HG02678 (cell line): ENCODE measurements at regions not wholly inside any gene's neighbourhood (a gene's known extent, or its start where the extent isn't known, plus 50 kb on each side); places are given as distances from the start of the nearest gene placed in this dataset.
"Not testable (repeated sequence)": the region's sequence is repeated elsewhere in the genome, so short reads cannot be mapped to it uniquely, and the experiment has no call there.

ENCODE experiments used
- ATAC-seq: cut with Tn5 transposase; IDR thresholded peaks from one replicate; pipeline ENCODE4 v1.9.1; 2021; ENCODE audit warnings: mild to moderate bottlenecking, moderate library complexity; ENCODE audit not compliant: unreplicated experiment

DNA sequence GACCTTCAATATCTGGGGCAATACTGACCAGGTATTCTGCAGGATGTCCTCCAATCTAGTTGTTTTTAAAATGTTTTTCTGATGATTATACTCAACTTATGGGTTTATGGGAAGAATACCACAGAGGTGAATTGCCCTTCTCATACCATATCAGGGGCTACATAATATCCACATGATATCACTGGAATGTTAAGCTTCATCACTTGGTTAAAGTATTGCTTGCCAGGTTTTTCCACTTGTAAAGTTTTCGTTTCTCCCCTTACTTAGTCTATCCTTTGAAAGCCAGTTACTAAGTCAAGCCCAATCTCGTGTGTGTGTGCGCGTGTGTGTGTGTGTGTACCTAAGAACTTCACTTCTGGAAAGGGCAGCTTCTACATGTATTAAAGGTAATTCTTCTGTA, 980.9 kb upstream of the FBXO33 start:
- no peak for ATAC-seq

DNA sequence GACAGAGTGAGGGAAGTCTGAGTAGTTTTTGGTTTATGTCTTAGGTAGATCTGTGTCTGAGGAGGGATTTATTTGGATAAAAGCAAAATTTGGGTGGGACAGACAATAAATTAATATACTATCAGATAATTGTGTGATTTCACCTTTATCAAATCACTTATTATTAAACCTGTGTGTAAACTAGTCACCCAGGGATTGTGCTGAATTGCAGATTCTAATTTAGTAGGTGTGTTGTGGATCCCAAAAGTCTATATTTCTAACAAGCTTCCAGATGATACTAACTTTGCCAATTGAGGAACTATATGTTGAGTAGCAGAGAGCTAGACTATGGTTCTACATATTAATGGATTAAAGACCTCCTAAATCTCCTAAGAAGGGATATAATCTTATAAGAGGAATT, 978.5 kb upstream of the FBXO33 start:
- no peak for ATAC-seq

DNA sequence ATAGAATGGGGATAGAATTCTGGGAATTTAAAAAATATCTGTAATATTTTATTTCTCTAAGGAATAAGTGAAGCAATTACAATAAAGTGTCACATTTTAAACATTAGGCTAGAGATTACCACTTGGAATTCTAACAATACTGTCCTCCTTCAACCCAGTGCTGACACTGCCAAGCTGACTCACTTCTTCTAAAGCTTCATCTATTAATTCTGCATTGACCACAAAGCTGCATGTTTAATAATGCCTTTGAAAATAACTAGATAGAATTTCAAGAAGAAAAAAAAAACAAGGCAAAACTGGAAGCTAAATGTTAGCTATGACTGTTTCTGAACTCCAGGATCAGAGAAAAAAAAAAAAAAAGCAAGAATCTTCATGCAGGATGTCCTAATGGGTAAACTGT, 970.7 kb upstream of the FBXO33 start:
- ATAC-seq: no peak

DNA sequence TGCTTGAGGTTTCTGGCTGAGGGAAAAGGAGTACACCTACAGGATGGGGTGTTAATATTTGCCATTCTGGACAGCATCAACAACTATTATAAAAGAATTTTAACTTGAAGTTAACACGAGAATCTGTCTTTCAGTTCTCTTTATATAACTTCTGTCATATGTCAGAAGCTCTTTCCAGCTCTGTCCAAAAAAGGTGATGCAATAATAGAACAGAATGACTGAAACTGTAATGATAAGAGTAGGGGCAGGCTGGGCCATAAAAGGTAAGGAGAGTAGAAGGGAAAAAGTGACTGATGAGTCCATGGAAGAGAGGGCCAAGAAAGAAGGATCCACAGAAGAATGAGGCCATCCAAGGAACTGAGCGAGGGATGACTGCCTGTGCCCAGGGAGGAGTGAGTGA, 966.7 kb upstream of the FBXO33 start:
- no peak for ATAC-seq

DNA sequence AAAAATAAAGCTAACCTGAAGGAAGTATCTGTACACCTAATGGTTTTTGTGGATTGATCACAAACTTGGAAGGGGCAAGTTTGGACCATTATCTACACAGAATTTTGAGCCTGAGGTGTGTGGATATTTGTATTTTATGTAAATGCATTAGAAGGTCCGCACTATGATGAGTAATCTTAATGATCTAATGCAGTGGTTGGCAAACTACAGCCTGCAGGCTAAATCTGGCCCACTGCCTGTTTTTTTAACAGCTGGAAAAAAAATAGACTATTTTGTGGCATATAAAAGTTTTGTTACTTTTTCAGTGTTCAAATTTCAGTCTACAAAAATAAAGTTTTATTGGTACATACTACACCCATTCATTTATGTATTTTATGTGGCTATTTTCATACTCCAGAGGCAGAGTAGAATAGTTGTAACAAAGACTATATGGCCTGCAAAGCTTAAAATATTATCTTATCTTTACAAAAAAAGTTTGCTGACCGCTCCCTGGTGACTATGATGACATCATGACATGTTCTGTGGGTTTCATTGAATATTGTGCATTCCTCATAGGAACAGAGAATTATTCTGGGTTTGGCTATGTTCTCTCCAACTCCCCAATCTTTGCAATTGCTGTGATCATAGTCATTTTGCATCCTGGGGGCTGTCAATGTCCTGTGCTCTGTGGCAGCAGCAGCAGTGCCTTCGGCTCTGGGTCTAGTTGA, 962.6 kb upstream of the FBXO33 start:
- ATAC-seq: no peak

DNA sequence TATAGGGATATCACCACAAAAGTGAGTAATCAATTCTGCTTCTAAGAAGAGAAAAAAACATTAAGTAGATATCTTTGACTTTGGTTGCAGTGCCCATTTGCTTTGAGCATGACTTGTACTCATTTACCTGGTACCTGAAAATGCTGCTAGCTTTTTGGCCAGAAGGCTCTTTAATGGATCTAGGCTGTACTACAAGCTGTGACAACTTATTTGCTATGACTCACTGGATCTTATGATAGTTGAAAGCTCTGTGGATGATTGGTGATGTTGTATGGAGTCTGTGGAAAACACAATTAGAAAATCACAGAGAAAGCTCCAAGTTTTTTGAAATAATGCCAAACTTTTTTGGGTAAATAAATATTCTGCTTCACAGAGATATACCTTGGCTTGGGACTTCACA, 960.9 kb upstream of the FBXO33 start:
- no peak for ATAC-seq

DNA sequence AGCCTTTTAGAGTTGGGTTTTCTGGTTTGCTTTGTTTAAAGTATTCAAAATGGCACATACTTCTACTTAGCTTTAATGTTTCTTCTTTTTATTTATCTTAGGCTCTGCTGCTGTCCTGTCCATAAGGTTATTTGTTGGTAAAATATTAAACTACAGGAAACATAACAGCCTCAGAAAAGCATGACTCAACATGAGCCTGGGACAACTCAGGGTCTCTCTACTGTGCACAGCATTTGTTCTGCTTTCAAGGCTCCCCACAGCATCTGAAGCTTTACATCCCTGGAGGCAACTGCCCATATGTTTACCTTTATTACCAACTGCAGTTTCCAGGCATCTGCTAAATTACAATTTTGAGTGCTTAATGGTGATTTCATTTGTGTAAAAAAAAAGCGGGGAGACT, 954.2 kb upstream of the FBXO33 start:
- ATAC-seq: peak; percentile 38

DNA sequence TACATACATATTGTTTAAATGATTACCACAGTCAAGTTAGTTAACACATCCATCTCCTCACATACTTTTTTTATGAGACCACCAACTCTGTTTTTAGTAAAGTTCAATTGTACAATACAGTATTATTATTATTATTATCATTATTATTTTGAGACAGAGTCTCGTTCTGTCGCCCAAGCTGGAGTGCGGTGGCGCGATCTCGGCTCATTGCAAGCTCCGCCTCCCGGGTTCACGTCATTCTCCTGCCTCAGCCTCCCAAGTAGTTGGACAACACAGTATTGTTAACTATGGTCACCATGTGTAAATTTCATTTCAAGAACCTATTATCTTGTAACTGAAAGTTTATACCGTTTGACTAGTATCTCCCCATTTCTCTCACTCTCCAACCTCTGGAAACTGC, 942.0 kb upstream of the FBXO33 start:
- no peak for ATAC-seq

DNA sequence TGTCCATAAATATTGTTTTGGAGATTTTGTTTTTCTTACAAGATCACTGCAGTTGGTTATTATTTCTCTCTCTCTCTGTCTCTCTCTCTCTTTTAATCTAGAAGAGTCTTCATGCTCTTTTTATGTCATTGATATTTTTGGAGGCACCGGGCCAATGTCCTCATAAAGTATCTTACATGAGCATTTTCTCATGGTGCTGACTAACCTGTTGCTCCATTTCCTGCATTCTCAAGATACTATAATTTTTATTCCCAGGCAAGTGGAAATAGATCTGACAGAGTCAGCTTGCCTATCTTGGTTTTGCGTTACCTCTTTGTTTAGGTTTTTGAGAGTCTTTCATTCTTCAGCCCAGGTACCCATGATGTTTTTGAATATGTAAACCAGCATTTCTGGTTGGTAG, 938.8 kb upstream of the FBXO33 start:
- no peak for ATAC-seq

DNA sequence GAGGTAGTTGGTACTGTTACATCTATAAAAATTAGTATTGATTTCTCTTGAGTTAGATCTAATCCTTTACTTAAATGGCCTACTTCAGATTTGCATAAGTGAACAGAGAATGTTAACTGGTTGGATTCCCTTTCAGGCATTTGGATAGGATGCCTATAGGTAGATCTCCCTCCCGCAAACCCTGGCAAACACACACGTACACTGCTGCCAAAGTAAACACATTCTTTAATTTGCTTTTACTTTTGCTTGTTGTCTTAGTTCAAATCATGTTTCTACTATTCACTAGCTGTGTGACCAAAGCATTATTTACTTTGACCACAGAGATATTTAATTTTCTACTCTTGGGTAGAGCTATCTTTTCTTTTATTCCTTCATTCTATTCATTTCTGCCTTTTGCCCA, 936.1 kb upstream of the FBXO33 start:
- ATAC-seq: no peak

DNA sequence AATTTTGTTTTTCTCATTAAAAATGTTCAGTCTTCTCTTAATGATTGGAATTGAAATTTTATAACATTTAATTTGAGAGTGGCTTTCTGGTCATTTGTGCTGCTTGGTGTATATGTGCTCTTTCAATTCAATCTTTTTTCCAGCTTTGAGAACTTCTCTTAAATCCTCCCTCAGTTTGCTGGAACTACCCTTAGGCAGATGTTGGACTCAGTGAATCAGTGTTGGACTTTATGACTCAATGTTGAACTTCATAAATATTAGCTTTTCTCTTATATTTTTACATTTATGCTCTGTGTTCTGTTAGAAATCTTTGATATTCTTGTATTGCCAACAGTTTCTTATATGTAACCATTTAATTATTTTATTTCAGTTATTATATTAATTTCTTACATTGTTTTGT, 935.5 kb upstream of the FBXO33 start:
- ATAC-seq: no peak

DNA sequence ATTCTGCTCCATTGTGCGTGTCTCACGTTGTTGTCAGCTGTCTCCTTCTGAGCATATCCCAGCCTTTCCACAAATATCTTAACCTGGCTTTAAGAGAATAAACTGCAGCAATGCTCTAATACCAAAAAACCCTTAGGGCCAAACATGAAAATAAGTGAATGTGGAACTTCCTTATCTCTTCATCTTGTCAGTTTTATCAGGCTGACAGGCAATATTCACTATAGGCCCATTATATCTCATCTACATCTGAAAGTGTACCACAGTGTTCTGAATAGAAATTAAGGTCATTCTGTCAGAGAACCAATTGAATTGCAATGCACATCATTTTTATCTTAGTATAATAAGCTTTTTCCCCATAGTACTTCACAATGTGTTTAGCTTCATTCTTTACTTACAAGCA, 933.1 kb upstream of the FBXO33 start:
- no peak for ATAC-seq

DNA sequence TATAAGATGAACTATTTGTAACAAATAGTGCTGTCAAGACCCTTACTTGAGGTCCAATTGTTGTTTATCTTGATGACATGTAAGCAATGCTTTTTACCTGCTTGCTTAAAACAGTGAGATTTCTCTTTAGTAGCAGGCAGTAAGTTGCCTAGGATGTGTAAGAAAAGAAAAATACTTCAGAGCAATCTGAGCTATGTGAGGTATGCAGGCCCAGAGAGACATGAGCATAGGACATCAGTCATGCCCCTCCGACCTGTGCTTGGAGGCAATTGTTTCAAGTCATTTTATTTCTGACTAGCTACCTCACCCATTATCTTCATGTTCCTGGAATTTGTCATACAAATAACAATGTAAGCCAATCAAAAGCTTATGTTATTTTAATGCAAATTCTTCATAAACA, 930.6 kb upstream of the FBXO33 start:
- no peak for ATAC-seq

DNA sequence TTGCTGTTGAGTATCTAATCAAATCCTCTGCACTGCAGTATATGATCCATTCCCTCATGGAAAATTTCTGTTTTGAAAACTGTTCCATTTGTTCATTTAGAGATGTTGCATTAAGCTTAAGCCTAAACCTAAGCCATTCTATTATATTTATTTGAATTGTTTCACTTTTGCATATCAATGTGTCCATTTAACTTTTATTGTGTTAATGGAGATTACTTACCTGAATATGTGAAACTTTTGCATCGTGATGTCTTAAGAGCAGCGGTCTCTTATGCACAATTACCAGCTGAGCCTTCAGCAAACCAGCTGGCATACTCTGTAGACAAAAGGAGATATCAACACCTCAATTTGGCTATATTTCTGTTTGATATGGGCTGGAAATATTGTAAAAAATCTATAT, 922.5 kb upstream of the FBXO33 start:
- ATAC-seq: no peak

DNA sequence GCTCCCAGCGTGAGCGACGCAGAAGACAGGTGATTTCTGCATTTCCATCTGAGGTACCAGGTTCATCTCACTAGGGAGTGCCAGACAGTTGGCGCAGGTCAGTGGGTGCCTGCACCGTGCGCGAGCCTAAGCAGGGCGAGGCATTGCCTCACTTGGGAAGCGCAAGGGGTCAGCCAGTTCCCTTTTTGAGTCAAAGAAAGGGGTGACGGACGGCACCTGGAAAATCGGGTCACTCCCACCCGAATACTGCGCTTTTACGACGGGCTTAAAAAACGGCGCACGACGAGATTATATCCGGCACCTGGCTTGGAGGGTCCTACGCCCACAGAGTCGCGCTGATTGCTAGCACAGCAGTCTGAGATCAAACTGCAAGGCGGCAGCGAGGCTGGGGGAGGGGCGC, 915.9 kb upstream of the FBXO33 start:
- ATAC-seq: not testable (repeated sequence)

DNA sequence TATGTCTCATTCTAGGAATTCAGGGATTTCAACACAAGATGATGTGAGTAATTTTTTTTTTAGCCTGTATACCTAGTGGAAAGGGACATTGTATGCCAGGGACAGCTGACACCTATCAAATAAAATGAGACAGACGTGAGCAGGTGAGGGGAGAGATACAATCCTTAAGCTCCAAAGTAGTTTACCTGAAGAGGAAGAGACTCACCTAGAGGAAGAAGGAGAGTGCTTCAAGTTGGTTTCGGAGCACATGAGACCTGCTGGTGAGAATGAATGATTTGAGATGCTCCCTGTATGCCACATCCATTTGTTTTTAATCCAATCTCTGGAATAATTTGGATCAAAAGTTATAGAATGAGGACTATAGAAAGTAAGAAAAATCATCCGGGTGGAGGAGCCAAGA, 915.4 kb upstream of the FBXO33 start:
- ATAC-seq: no peak

DNA sequence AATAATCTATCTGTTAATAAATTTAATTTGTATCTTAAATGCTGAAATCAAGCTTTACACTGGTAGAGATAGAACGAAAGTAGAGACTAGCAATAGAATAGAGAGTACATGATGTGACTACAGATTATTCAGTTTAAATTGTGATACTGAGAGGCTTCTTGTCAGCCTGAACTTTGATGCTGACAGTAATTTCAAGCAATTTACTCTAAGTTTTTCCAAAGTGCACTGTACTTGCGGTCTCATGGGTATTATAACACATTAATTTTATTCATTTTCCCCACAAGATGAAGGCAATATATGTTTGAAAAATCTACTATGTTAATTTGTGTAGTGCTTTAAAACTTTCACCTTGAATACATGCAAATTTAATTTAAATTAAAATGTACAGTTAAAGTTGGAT, 914.0 kb upstream of the FBXO33 start:
- no peak for ATAC-seq

DNA sequence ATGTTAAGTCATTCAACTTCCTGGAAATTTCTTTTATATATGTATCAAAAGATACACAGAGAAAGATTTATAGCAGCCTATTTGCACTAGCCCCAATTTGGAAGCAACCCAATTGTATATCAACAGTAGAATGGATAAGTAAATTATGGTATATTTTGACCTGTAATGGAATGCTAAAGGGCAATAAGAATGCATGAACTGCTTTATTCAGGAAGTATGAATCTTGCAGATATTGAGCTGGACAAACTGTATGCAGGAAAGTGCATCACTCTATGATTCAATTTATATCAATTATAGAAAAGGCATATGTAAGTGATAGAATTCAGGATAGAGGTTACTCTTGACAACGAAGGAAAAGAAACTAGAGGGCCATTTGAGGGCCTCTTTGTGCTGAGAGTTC, 913.1 kb upstream of the FBXO33 start:
- ATAC-seq: no peak

DNA sequence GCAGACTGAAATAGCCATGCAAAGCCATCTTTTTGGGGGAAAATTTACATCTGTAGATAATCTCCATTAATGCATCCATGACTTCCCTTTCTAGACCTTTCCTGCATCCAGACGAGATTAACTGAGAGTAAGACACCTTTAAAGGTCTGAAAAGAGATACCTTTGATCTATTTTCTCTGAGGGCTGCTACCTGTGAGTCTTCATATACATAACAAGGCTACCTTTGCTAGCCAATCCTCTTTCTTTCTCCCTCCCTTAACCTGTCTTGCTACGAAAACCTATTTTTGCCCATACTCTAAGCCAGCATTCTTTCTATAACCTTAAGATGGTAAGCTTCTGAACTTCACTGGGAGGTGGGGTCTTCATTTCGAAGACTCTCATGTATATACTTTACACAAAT, 908.5 kb upstream of the FBXO33 start:
- no peak for ATAC-seq

DNA sequence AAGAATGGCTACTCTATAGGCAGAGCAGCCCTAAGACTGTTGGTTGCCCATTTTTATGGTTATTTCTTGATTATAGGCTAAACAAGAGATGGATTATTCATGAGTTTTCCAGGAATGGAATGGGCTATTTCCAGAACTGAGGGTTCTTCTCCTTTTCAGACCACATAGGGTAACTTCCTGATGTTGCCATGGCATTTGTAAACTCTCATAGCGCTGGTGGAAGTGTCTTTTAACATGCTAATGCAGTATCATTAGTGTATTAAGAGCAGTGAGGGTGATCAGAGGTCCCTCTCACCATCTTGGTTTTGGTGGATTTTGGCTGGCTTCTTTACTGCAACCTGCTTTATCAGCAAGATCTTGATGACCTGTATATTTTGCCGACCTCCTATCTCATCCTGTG, 904.6 kb upstream of the FBXO33 start:
- ATAC-seq: no peak

DNA sequence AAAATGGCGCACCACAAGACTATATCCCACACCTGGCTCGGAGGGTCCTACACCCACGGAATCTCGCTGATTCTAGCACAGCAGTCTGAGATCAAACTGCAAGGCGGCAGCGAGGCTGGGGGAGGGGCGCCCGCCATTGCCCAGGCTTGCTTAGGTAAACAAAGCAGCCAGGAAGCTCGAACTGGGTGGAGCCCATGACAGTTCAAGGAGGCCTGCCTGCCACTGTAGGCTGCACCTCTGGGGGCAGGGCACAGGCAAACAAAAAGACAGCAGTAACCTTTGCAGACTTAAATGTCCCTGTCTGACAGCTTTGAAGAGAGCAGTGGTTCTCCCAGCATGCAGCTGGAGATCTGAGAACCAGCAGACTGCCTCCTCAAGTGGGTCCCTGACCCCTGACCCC, 894.3 kb upstream of the FBXO33 start:
- ATAC-seq: not testable (repeated sequence)

DNA sequence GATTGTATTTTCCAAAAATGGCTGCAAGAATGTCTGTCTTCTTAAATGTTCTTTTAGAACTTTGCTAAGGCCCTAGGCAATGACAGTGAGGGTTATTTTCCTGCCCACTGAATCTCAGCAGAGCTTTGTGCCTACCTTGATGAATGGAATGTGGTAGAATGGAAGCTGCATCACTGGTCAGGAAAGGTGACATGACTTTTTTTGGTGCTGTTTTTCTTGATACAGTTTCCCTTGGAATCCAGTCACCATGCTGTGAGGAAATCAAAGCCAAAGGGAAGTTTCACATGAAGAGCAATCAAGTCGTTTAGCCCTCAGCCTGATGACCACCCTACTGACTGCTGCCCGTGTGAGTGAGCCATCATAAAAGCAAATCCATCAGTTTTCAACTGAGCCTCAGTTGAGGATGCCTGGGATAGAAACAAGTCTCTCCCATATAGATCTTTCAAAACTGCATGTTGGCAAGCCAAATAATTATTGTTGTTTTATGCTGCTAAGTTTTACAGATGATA, 886.0 kb upstream of the FBXO33 start:
- no peak for ATAC-seq

DNA sequence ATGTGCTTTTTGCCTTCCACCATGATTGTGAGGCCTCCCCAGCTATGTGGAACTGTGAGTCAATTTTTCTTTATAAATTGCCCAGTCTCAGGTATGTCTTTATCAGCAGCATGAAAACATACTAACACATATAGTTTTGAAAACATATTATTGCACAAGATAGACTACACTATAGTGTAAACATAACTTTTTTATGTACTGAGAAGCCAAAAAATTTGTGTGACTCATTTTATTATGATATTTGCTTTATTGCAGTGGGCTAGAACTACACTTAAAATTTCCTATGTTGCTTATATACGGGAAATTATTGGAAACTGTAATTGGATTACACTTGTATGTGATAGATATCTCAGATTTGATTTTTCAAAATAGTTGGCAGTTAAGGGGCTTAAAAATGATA, 885.5 kb upstream of the FBXO33 start:
- ATAC-seq: no peak
